ENCODE measurements at regions not wholly inside any gene's neighbourhood (a gene's known extent, or its start where the extent isn't known, plus 50 kb on each side); places are given as distances from the start of the nearest gene placed in this dataset.
A peak's percentile ranks its signal among the peaks of the same experiment; 100 is the strongest.

GRCh38 chr6:14824484-14825275 lies 421.2 kb upstream of the JARID2 start:
- no peak for DNase-seq

- no peak for DNase-seq
These were observed 419.4 kb upstream of the JARID2 start for GRCh38 chr6:14826456-14826855.

- DNase-seq = no peak
These were observed 418.5 kb upstream of the JARID2 start for GRCh38 chr6:14827354-14827753.

- no peak for DNase-seq
These were observed 417.7 kb upstream of the JARID2 start for GRCh38 chr6:14828201-14828611.

- DNase-seq = no peak
These were observed 414.8 kb upstream of the JARID2 start for GRCh38 chr6:14831070-14831469.

- no peak for DNase-seq
These were observed 413.9 kb upstream of the JARID2 start for GRCh38 chr6:14831937-14832336.

- no peak for DNase-seq
These were observed 413.4 kb upstream of the JARID2 start for GRCh38 chr6:14832427-14832826.

GRCh38 chr6:14834851-14835530 lies 410.9 kb upstream of the JARID2 start:
- DNase-seq = no peak

GRCh38 chr6:14837435-14837834 lies 408.4 kb upstream of the JARID2 start:
- no peak for DNase-seq

GRCh38 chr6:14838133-14838583 lies 407.7 kb upstream of the JARID2 start:
- DNase-seq = no peak

- peak; percentile 93 for DNase-seq
These were observed 403.9 kb upstream of the JARID2 start for GRCh38 chr6:14841901-14842421.

GRCh38 chr6:14844411-14844810 lies 401.5 kb upstream of the JARID2 start:
- DNase-seq = no peak

GRCh38 chr6:14848019-14848418 lies 397.9 kb upstream of the JARID2 start:
- no peak for DNase-seq

- no peak for DNase-seq
These were observed 396.7 kb upstream of the JARID2 start for GRCh38 chr6:14849185-14849584.

GRCh38 chr6:14851281-14851680 lies 394.6 kb upstream of the JARID2 start:
- peak; percentile 82 for DNase-seq

- no peak for DNase-seq
These were observed 393.5 kb upstream of the JARID2 start for GRCh38 chr6:14852375-14852774.

- DNase-seq = no peak
These were observed 389.7 kb upstream of the JARID2 start for GRCh38 chr6:14856177-14856576.

- DNase-seq = no peak
These were observed 388.9 kb upstream of the JARID2 start for GRCh38 chr6:14857001-14857400.

GRCh38 chr6:14857501-14857900 lies 388.4 kb upstream of the JARID2 start:
- no peak for DNase-seq

GRCh38 chr6:14858808-14859207 lies 387.1 kb upstream of the JARID2 start:
- no peak for DNase-seq

GRCh38 chr6:14860774-14861173 lies 385.1 kb upstream of the JARID2 start:
- no peak for DNase-seq

GRCh38 chr6:14861491-14861943 lies 384.4 kb upstream of the JARID2 start:
- DNase-seq = no peak

- no peak for DNase-seq
These were observed 383.0 kb upstream of the JARID2 start for GRCh38 chr6:14862845-14863244.
